ENCODE measurements at regions not wholly inside any gene's neighbourhood (a gene's known extent, or its start where the extent isn't known, plus 50 kb on each side); places are given as distances from the start of the nearest gene placed in this dataset.

DNA sequence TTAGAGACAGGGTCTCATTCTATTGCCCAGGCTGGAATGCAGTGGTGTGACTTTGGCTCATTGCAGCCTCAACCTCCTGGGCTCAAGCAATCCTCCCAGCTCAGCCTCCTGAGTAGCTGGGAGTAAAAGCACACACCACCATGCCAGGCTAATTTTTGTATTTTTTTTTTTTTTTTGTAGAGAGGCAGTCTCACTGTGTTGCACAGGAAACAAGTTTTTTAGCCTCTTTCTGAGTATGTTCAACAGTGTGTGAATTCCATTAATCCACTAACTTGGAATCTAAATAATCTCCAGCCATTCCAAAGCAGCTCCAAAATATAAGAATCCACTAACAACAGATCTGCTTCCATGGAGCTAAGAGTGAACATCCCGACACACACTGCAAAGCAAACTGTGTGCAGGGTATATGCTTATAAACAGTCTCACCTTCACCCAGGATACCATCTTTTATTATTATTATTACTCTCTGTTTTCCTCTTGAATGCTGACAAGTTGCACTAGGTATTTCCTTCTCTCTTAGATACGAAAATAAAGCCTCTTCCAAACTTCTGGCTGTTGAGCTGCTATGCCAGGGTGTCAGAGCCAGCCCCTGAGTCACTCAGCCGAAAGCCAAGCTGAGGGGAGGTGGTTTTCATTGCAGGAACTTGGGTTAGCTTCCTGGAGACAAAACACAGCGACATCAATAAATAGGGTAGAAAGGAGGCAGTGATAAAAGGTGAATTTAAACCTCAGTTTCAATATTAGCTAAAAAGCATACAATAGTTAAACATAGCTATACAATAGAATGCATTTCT, 264.9 kb downstream of the HIVEP2 start:
- FAIRE-seq (no peak), DNase-seq (ENCODE audit: insufficient read length, low spot score) (no peak)

DNA sequence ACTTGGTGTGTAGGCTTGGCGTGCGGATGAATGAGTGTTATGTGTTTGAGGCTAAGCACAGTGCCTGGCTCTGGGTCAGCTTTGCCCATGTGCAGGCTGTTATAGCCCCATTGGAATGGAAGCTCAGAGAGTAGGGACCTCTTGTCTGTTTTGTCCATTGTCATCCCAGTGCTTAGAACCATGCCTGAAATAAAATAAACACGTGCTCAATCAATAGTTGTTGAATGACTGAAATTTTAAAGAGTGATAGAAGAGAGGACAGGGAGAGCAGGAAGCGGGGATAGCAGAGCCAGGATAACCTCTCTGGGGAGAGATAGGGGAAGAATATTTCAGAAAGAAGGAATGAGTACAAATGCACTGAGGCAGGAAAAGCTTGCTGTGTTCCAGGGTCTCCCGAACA, 263.9 kb downstream of the HIVEP2 start:
- FAIRE-seq (no peak), DNase-seq (ENCODE audit: insufficient read length, low spot score) (no peak)

DNA sequence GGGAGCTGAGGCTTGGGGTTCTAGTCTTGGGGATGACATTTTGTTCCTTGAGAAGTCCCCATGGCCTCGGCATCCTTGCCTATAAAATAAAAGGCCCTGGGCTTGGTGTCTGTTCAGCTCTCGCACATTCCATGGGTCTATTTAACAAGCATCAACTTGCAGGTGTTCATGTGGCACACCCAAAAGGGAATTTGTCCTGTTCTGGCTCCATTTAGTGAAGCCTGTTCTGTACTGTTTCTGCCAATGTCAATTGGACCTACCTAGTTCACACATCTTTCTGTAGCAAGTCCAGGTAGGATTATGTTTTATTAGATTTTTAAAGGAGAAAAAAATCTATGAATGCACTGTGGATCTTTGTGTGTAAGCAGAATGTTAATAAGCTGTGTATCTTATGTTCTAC, 262.0 kb downstream of the HIVEP2 start:
- no peak for FAIRE-seq
- no peak for DNase-seq (ENCODE audit: insufficient read length, low spot score)

DNA sequence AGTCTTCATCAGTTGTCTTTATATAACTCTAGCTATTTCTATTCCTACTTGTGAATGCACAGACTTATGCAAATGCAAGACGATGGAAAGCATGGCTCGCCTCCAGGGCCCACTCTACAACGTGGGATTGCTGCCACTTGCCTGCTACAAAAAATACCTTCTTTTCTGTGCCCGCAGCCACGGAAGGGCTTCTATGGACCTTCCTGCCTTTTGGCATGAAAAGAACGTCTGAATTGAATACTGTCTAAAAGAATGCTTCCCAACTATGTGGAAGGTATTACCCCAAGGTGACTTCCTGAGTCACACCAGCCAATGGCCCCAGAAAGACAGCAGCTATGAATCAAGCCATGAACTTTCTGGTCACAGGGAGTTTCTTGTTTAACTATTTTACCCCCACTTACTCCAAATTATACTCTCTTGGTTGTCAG, 261.2 kb downstream of the HIVEP2 start:
- DNase-seq (ENCODE audit: insufficient read length, low spot score) = no peak
- FAIRE-seq = no peak

DNA sequence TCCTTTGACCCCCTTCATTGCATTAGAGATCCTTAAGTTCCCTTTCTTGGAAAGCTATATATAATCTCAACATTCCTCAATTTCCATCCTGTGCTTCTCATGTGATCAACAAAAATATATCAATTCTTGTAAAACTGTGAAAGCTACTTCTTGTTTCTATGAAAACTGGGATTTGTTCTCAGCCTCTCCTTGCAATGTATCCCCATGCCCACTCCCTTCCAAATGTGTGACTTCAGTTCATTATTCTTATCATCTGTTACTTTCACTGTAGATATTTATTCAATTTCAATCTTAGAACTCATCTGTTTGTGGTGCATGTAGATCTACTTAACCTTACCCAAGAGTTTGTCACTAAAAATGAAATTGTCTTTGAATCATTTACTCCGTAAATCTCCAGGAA, 260.6 kb downstream of the HIVEP2 start:
- no peak for FAIRE-seq
- no peak for DNase-seq (ENCODE audit: insufficient read length, low spot score)

DNA sequence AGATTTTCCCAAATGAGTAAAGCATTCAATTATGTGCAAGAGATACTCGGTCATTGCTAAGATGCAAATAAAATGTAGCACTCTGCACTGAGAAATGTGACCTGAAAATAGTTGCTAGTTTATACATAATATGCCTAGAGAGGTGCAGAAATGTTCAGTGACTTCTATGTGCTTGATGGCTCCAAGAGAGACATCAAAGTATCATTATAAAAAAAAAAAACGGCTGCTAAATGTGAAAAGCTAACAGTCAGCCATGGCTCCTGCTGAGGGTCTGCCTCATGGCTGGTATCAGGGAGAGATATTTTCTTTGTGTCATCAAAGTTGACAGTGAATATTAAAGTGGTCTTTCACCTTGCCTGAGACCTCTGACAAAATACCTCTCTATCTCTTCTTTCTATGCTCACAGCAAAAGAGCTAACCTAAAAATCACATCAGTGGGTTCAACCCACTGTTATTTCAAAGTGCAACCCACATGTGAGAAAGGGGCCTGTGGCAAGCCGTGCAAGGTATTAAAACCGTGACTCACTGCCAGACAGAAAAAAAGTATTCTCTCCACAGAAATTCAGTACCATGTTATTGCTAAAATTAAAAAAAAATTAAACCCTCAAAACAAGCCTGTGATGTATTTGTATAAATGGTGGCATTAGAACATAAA, 259.0 kb downstream of the HIVEP2 start:
- no peak for FAIRE-seq
- DNase-seq (ENCODE audit: insufficient read length, low spot score) = no peak

DNA sequence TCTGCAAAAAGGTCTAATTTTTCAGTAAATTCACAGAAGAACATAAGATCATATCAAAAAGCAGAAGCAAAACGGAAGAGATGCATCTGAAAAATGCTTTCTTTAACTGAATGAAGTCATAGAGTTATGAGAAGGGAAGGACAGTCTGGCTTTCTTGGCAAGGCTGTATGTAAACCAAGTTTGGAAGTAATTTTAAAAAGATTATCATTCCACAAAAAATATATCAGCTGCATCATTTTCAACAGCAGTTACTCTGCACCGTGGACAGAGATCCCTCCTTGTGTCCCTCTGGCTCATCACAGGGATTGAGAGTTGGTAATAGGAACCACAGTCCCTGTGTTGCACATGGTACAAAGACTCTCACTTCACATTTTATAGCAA, 258.5 kb downstream of the HIVEP2 start:
- DNase-seq (ENCODE audit: insufficient read length, low spot score) = no peak
- no peak for FAIRE-seq

DNA sequence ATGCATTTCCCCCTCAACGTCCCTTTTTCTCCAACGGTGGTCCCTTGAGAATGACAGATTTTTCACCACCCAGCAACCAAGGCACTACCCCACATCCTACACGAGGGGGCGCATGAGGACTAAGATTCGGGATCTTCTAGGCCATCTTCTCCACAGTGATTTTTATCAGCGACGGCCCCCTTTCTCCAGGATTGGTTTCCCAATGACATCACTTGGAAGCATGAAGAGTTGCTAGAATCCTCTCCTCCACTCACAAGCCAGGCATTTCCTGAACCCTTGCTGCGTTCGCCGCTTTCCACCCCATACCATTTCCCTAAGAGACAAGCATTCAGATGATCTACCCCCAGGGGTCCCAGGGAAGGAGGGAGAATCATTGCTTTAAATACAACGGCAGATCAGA, 252.0 kb downstream of the HIVEP2 start:
- FAIRE-seq (peak; percentile 57), DNase-seq (ENCODE audit: insufficient read length, low spot score) (peak; percentile 57)

DNA sequence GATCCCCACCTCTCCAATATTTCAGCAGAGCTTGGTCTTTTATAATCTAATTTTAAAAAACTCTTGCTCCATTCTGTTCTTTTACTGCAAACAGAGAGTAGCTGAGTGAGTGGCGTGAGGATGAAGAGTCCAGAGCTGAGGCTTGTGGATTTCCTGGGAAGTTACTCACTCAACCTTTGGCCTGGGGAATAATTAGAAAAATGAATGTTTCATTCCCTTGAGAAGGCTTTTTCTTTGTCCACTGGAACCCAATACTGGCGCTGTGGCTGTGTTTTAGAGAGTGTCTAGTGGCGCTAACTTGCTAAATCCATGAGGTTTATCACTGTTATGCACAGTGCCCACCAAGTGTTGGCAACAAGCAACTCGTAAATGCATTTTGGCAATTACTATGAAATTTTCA, 251.5 kb downstream of the HIVEP2 start:
- DNase-seq (ENCODE audit: insufficient read length, low spot score) = no peak

DNA sequence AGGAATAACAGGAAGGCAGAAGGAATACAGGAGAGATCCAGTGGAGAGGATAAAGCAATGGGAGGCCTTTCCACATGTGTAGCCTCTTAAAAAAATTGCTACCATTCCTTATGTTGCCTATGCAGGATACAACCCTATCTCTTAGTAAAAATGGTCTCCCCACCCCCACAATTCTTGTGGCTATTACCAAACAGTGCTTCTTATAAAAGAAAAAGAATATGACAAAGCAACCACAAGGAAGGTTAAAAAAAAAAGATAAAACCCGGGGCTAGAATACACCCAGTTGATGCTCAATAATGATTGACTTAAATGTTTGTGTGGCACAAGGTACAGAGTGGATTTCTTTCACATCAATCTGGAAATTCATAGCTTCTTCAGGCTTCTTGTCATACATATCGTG, 250.9 kb downstream of the HIVEP2 start:
- FAIRE-seq (no peak), DNase-seq (ENCODE audit: insufficient read length, low spot score) (no peak)

More for the DNA sequence above, 251.5 kb downstream of the HIVEP2 start:
- no peak for FAIRE-seq

DNA sequence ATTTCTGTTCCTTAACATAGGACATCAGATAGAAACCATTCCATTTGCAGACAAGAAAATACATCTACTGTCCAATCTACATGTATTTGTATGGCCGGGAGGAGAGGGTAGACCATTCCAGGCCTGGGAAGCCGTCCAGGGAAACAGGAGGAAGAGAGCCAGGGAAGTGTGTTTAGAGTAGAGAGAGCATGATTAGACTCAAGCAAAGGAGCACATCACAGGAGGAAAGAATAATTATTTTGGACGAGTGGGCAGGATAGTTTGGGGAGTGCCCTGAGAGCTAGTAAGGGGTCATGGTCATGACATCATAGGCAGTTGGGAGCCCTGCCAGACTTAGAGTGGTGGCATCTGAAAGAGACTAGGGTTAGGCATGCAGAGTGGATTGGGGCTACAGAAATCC, 250.0 kb downstream of the HIVEP2 start:
- FAIRE-seq (no peak), DNase-seq (ENCODE audit: insufficient read length, low spot score) (no peak)

DNA sequence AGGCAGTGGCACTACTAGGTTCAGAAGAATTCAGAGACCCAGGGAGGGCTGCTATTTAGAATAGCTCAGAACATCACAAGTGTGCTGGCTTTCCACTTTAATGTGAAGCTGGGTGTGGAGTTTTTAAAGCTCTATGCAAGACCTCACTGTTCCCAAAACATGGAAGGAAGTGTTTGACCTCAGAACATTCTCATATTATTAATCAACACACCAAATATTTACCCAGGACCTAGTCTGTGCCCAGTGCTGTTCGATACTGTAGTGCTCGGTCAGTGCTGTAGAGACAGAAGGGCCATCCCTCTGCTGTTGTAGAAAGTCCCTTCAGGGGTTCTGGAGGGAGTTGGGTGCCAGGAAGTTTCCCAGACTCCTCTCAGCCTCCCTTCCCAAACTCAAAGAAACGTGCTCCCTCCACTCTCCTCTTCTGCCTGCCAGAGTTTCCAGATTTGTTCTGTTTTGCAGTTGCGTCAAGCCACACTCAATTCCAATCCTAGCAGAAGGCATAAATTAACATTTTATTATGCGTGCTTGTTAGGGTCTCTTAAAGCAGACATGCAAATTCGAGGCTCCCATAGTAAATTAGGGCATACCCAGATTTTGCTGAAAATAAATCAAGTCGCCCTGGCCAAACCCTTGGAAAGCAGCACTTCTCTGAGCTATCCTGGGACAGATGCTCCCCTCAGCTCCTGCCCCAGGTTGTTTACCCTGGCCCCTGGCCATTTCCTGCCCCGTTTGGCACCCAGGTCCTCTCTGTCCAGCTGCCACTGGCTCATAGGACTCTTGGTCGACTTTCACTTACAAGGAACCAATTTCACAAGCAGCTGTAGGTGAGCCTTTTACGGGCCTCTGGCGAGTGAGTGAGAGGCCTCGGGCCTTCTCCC, 248.6 kb downstream of the HIVEP2 start:
- no peak for DNase-seq (ENCODE audit: insufficient read length, low spot score)
- FAIRE-seq = no peak

DNA sequence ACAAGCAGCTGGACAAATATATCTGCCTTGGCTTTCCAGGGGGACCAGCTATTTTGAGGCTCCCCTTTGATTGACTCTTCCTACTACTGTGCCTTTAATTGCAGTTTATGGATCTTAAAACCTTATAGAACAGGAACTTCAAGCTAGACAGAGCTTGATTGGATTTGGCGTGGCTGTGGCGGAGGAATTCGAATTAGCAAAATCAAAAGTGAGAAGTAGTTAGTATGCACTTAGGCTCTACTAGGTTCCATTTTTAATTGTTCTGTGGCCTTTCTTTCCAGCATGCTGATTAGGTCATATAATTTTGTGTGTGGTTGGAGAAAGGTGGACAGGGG, 248.0 kb downstream of the HIVEP2 start:
- FAIRE-seq = no peak
- no peak for DNase-seq (ENCODE audit: insufficient read length, low spot score)

DNA sequence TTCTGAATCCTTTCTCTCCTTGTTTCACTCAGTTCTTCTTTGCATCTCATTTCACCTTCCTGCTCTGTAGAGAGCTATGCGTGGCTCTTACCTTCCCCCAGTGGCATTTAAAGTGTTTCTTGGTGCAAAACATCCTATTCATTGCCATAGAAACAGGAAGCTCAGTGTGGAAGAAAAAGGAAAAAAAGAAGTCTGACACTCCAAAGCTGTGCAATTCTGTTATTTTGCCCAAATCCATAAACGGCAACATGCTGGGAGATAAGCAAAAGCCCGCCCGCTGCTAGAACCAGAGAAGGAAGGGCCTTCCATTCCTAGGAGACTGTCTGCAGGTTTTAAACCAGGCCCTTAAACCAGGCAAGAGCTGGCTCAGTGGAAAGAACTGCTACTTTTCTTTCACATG, 247.1 kb downstream of the HIVEP2 start:
- DNase-seq (ENCODE audit: insufficient read length, low spot score) (no peak), FAIRE-seq (no peak)

DNA sequence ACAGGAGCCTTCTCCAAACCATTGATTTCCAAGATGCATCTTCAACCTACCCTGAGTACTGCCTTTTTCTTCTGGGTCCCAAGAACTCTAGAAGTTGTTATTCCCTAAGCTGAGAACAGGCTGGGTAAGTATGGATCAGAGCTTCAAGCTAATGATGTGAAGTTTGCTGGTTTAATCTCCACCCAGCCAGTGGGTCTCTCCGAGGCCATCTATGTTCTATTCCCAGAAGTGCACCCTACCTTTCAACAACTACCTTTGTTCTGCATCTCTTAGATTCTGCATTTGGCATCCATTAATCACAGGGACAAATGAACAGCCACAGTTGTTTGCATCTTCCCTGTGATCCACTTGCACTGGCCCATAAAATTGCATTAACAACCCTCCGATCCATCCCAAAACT, 246.2 kb downstream of the HIVEP2 start:
- DNase-seq (ENCODE audit: insufficient read length, low spot score) = no peak
- no peak for FAIRE-seq

DNA sequence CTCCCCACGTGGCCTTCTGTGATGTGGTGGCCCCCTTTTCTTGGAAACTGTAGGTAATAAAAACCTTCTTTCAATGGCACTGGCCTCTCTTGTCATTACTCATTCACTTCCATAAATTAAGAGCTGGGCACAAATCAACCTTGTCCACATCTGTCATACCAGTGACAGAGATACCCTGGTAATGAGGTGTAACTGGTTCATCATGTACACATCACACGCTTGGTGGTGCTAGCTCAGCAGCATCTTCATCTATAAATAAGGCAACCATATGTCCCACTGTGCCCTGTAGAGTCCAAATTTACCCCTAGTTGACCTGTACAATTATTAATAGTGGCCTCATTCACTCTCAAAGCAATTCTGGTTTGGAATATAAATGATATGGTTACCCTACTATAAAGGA, 245.6 kb downstream of the HIVEP2 start:
- no peak for FAIRE-seq
- DNase-seq (ENCODE audit: insufficient read length, low spot score) = no peak

DNA sequence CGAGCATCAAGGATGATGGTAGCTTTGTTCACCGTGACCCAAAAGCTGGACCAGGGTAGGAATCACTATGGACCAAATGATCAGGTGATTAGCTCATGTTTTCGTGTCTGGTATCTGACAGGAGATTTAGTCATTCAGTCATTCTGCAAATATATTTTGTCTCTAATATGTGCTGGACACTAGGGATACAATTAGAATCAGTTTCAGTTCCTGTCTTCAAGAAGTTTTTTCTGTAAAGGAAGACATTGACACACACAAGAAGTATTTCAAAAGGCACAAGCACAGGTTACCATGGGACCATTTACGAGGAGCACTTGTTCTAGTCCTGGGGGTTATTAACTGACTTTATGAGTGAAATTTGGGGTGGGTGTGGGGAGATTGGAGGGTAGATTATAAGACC, 244.9 kb downstream of the HIVEP2 start:
- DNase-seq (ENCODE audit: insufficient read length, low spot score) (no peak), FAIRE-seq (no peak)

DNA sequence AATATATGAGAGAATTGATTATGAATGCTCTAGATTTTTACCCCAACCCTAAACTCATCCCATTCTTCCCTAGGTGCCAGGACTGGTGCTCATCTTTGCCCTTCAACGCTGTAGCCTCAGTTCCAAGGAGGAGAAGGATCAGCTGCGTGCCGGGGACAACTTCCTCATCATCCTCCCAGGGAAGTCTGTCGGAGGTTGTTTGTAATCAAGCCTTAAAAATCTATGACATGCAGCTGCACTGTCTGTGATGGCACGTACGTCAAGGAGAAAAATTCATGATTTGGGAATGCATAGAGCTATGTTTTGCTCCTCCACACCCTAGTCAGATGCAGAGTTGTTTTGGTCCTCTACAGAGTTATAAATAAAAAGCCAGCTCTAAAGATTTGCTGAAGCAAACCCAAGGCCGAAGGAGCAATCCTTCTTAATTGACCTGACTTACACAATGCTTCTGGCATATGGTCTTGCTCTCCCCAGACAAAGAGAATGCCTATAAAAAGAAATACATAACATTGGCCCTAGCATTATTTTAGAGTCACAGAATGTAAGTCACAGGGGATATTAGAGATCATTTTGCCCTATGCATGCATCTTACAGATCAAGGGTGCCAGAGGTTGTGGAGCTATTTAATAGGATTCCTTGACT, 244.2 kb downstream of the HIVEP2 start:
- FAIRE-seq (no peak), DNase-seq (ENCODE audit: insufficient read length, low spot score) (no peak)

Data from HTR-8/SVneo (cell line).